H1 (cell line): ENCODE measurements at regions not wholly inside any gene's neighbourhood (a gene's known extent, or its start where the extent isn't known, plus 50 kb on each side); places are given as distances from the start of the nearest gene placed in this dataset.

Experiments used
- CTCF ChIA-PET: fragments of 300-600 bp; sonication (Branson Sonifier 250); formaldehyde crosslinking; loops from one replicate; lab custom pipeline; 2021; ENCODE audit not compliant: partially characterized antibody; lab: Charles Lee
- POLR2A ChIA-PET: fragments of 300-600 bp; sonication (Branson Sonifier 250); formaldehyde crosslinking; loops from one replicate; lab custom pipeline; 2021; ENCODE audit warnings: inconsistent platforms; ENCODE audit not compliant: partially characterized antibody; lab: Charles Lee
- DNase-seq, 2 experiments: peaks; one replicate each; pipeline versions ENCODE4 v3.0.0 to v3.0.0-alpha.2; 2010 to 2022; ENCODE audit warnings: low spot score in 2 of 2, low read depth in 1 of 2, mixed read lengths in 1 of 2
- FAIRE-seq: peaks from 2 replicates; lab custom pipeline; 2011; peaks lifted over from hg19 to GRCh38; lab: Jason Lieb, UNC
- H2AFZ ChIP-seq: 2 replicates; pipeline ENCODE4 v1.8.1; 2012; ENCODE audit warnings: low read length, inconsistent platforms
- H2AK5ac ChIP-seq: 2 replicates; pipeline ENCODE4 v1.6.1; 2013; ENCODE audit warnings: low read depth, low read length
- H2BK120ac ChIP-seq: replicated peaks from 2 replicates; pipeline ENCODE3; 2013; ENCODE audit warnings: low read depth, low read length, inconsistent platforms
- H2BK12ac ChIP-seq: 2 replicates; pipeline ENCODE4 v1.6.1; 2013; ENCODE audit warnings: low read depth, low read length
- H2BK15ac ChIP-seq: 2 replicates; pipeline ENCODE4 v1.6.1; 2013; ENCODE audit warnings: low read length
- H2BK20ac ChIP-seq: 2 replicates; pipeline ENCODE4 v1.6.1; 2013; ENCODE audit warnings: low read length
- H2BK5ac ChIP-seq: 2 replicates; pipeline ENCODE4 v1.6.1; 2013; ENCODE audit warnings: low read depth, low read length
- H3K14ac ChIP-seq: 2 replicates; pipeline ENCODE4 v1.6.1; 2013; ENCODE audit warnings: inconsistent platforms; ENCODE audit not compliant: insufficient read length
- H3K18ac ChIP-seq: 2 replicates; pipeline ENCODE4 v1.6.1; 2013; ENCODE audit warnings: low read length; ENCODE audit errors: extremely low read depth
- H3K23ac ChIP-seq: 2 replicates; pipeline ENCODE4 v1.6.1; 2013; ENCODE audit warnings: inconsistent platforms; ENCODE audit not compliant: insufficient read length
- H3K23me2 ChIP-seq: 2 replicates; pipeline ENCODE4 v1.6.1; 2013; ENCODE audit warnings: low read depth, low read length
- H3K27ac ChIP-seq: 2 replicates; pipeline ENCODE4 v1.6.1; 2011; ENCODE audit warnings: low read depth, low read length, inconsistent platforms
- H3K27me3 ChIP-seq, 4 experiments: replicated peaks in 1 of 4; 1 replicate in 1 of 4; 2 replicates in 3 of 4; pipeline versions ENCODE4 v1.6.1 to v1.8.1; 2011 to 2013; ENCODE audit warnings: low read length in 3 of 4, mild to moderate bottlenecking in 3 of 4, inconsistent platforms in 2 of 4, mixed read lengths in 2 of 4, moderate library complexity in 1 of 4; ENCODE audit not compliant: control insufficient read depth in 3 of 4, insufficient read depth in 3 of 4; ENCODE audit errors: extremely low read depth in 1 of 4
- H3K36me3 ChIP-seq, 4 experiments: 2 replicates each; pipeline versions ENCODE4 v1.6.1 to v1.8.1; 2011 to 2013; ENCODE audit warnings: mild to moderate bottlenecking in 4 of 4, low read length in 3 of 4, moderate library complexity in 2 of 4, control low read depth in 1 of 4, inconsistent platforms in 1 of 4; ENCODE audit not compliant: insufficient read depth in 4 of 4, control insufficient read depth in 2 of 4
- H3K4ac ChIP-seq: replicated peaks from 2 replicates; pipeline ENCODE3; 2013; ENCODE audit warnings: low read length, low read depth, mixed read lengths, inconsistent platforms; ENCODE audit not compliant: insufficient read length
- H3K4me1 ChIP-seq, 4 experiments: replicated peaks in 1 of 4; 1 replicate in 1 of 4; 2 replicates in 3 of 4; pipeline versions ENCODE4 v1.6.1 to v1.8.1; 2011 to 2013; ENCODE audit warnings: low read length in 3 of 4, inconsistent platforms in 2 of 4, mixed read lengths in 1 of 4; ENCODE audit not compliant: insufficient read depth in 4 of 4, control insufficient read depth in 3 of 4
- H3K4me2 ChIP-seq, 2 experiments: 2 replicates each; pipeline versions ENCODE4 v1.6.1 to v1.8.1; 2011 to 2013; ENCODE audit warnings: low read depth in 2 of 2, low read length in 2 of 2, control low read depth in 1 of 2, inconsistent platforms in 1 of 2, mild to moderate bottlenecking in 1 of 2; ENCODE audit not compliant: insufficient read depth in 1 of 2
- H3K4me3 ChIP-seq, 4 experiments: fragments of 200-600, 300-600 bp in 1 of 4; sonication (generic), shearing (Covaris generic), sonication (Bioruptor Twin) in 1 of 4; 2 replicates each; pipeline versions ENCODE4 v1.5.1 to v1.8.1; 2011 to 2016; ENCODE audit warnings: low read length in 4 of 4, low read depth in 3 of 4, control low read depth in 2 of 4, inconsistent platforms in 2 of 4, mild to moderate bottlenecking in 2 of 4, mixed read lengths in 1 of 4, moderate library complexity in 1 of 4; ENCODE audit not compliant: insufficient read depth in 2 of 4; ENCODE audit errors: extremely low read depth in 1 of 4
- H3K56ac ChIP-seq: replicated peaks from 2 replicates; pipeline ENCODE3; 2013; ENCODE audit warnings: low read depth, mild to moderate bottlenecking, mixed read lengths, low read length, inconsistent platforms; ENCODE audit not compliant: insufficient read length
- H3K79me1 ChIP-seq: 2 replicates; pipeline ENCODE4 v1.6.1; 2013; ENCODE audit warnings: low read depth, low read length, control low read depth
- H3K79me2 ChIP-seq, 2 experiments: 2 replicates each; pipeline versions ENCODE4 v1.6.1 to v1.8.1; 2012 to 2013; ENCODE audit warnings: low read length in 2 of 2, mild to moderate bottlenecking in 2 of 2, inconsistent platforms in 1 of 2; ENCODE audit not compliant: insufficient read depth in 2 of 2, control insufficient read depth in 1 of 2
- H3K9ac ChIP-seq, 4 experiments: replicated peaks in 1 of 4; 1 replicate in 1 of 4; 2 replicates in 3 of 4; pipeline versions ENCODE4 v1.6.1 to v1.8.1; 2011 to 2013; ENCODE audit warnings: low read depth in 3 of 4, low read length in 3 of 4, control low read depth in 2 of 4, mild to moderate bottlenecking in 2 of 4, moderate library complexity in 2 of 4, inconsistent platforms in 1 of 4; ENCODE audit errors: extremely low read depth in 1 of 4
- H3K9me3 ChIP-seq, 2 experiments: 2 replicates each; pipeline versions ENCODE4 v1.6.1 to v1.8.1; 2012 to 2013; ENCODE audit warnings: mild to moderate bottlenecking in 2 of 2, moderate library complexity in 2 of 2, control low read depth in 1 of 2, inconsistent platforms in 1 of 2, low read depth in 1 of 2, low read length in 1 of 2, mixed read lengths in 1 of 2; ENCODE audit not compliant: insufficient read depth in 2 of 2
- H4K20me1 ChIP-seq, 2 experiments: replicated peaks in 1 of 2; 2 replicates each; pipeline versions ENCODE3 to v1.8.1; 2011 to 2013; ENCODE audit warnings: inconsistent platforms in 2 of 2, low read length in 2 of 2, mild to moderate bottlenecking in 1 of 2; ENCODE audit not compliant: insufficient read depth in 2 of 2, control insufficient read depth in 1 of 2
- H4K5ac ChIP-seq: 2 replicates; pipeline ENCODE4 v1.6.1; 2013; ENCODE audit warnings: low read length, low read depth, mixed read lengths, inconsistent platforms; ENCODE audit not compliant: insufficient read length
- H4K8ac ChIP-seq: 2 replicates; pipeline ENCODE4 v1.8.0; 2013; ENCODE audit warnings: mild to moderate bottlenecking, moderate library complexity, low read length, inconsistent platforms; ENCODE audit not compliant: insufficient read depth; ENCODE audit errors: extremely low read depth
- H4K91ac ChIP-seq: replicated peaks from 2 replicates; pipeline ENCODE3; 2013; ENCODE audit warnings: low read length, mixed read lengths, inconsistent platforms; ENCODE audit not compliant: insufficient read length
- CEBPB ChIP-seq: IDR thresholded peaks from 2 replicates; pipeline ENCODE4 v1.6.1; 2012; ENCODE audit warnings: low read depth, low read length
- CHD2 ChIP-seq: IDR thresholded peaks from 2 replicates; pipeline ENCODE4 v1.6.1; 2012; ENCODE audit warnings: low read length, improper control_type of control experiment
- HDAC2 ChIP-seq, 2 experiments: fragments of 300-600 bp in 1 of 2; sonication (generic) in 1 of 2; IDR thresholded peaks; 2 replicates each; pipeline ENCODE4 v1.6.1; 2011 to 2012; ENCODE audit warnings: low read depth in 2 of 2, low read length in 2 of 2, mild to moderate bottlenecking in 2 of 2, moderate library complexity in 2 of 2, borderline replicate concordance in 1 of 2, inconsistent platforms in 1 of 2
- MAFK ChIP-seq: IDR thresholded peaks from 2 replicates; pipeline ENCODE4 v1.6.1; 2012; ENCODE audit warnings: low read depth, mild to moderate bottlenecking, improper control_type of control experiment, low read length
- PHF8 ChIP-seq: fragments of 200-600 bp; sonication (generic); conservative IDR thresholded peaks from 2 replicates; pipeline ENCODE4 v1.7.1; 2012; ENCODE audit warnings: low read depth, mild to moderate bottlenecking, inconsistent platforms, low read length, moderate library complexity
- POU5F1 ChIP-seq: IDR thresholded peaks from 2 replicates; pipeline ENCODE4 v1.6.1; 2011; ENCODE audit warnings: low read depth, mild to moderate bottlenecking, low read length, moderate library complexity
- RAD21 ChIP-seq, 2 experiments: IDR thresholded peaks in 1 of 2; conservative IDR thresholded peaks in 1 of 2; 2 replicates each; pipeline ENCODE4 v1.6.1; 2011; ENCODE audit warnings: low read depth in 2 of 2, low read length in 2 of 2, improper control_type of control experiment in 1 of 2, inconsistent platforms in 1 of 2, mild to moderate bottlenecking in 1 of 2, moderate library complexity in 1 of 2
- RXRA ChIP-seq: IDR thresholded peaks from 2 replicates; pipeline ENCODE4 v1.6.1; 2011; ENCODE audit warnings: low read depth, mild to moderate bottlenecking, low read length, moderate library complexity; ENCODE audit not compliant: insufficient read depth
- SAP30 ChIP-seq: fragments of 300-600 bp; sonication (generic); IDR thresholded peaks from 2 replicates; pipeline ENCODE4 v1.7.1; 2012; ENCODE audit warnings: low read length, moderate library complexity, mild to moderate bottlenecking, inconsistent platforms; ENCODE audit not compliant: insufficient read depth, insufficient replicate concordance
- SP1 ChIP-seq: IDR thresholded peaks from 2 replicates; pipeline ENCODE4 v1.6.1; 2011; ENCODE audit warnings: low read depth, low read length
- SP4 ChIP-seq: IDR thresholded peaks from 2 replicates; pipeline ENCODE4 v1.6.1; 2012; ENCODE audit warnings: low read length, inconsistent platforms
- TBP ChIP-seq: IDR thresholded peaks from 2 replicates; pipeline ENCODE4 v1.6.1; 2011; ENCODE audit warnings: low read depth, low read length, improper control_type of control experiment
- YY1 ChIP-seq: IDR thresholded peaks from 2 replicates; pipeline ENCODE4 v1.6.1; 2011; ENCODE audit warnings: low read depth, mild to moderate bottlenecking, low read length
- WGBS, 2 experiments: shearing (Covaris generic) in 1 of 2; methylation state at CpG; one replicate each; pipeline versions ENCODE4 v1.1.6 to v1.1.7; 2013 to 2015; ENCODE audit warnings: low lambda C conversion rate in 2 of 2, mixed read lengths in 2 of 2, inconsistent platforms in 1 of 2, low coverage in 1 of 2, missing lambda C conversion rate in 1 of 2; ENCODE audit not compliant: insufficient replicate concordance in 2 of 2, insufficient coverage in 1 of 2, insufficient read length in 1 of 2; ENCODE audit errors: extremely low coverage in 1 of 2, missing lambda C conversion rate in 1 of 2; 5-methylcytosine and 5-hydroxymethylcytosine counted together
- TF ChIP-seq, protein P1 (sequence below): IDR thresholded peaks from 2 replicates; pipeline ENCODE4 v1.6.1; 2011; ENCODE audit warnings: low read length, improper control_type of control experiment

DNA sequence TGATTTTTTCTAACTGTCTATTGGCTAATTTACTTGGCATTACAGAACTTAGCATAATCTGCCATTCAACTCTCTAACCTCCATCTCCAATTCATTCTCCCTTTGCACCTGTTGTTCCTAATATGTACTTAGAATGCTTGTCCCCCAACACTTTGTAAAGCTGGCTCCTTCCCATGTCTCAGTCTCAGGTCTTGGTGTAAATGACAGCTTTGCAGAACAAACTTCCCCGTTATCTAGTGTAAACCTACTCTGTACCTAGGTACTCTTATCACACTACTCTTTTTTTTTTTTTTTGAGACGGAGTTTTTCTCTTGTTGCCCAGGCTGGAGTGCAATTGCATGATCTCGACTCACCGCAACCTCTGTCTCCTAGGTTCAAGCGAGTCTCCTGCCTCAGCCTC is 77.2 kb upstream of the CTNNA1 start:
- Histone ChIP-seq H4K20me1 (no peaks in the 10 kb centered on the region), H3K14ac (no peak overlapping the region), H2AFZ (no peak overlapping the region), H3K79me2 (no peaks in the 10 kb centered on the region), H2BK5ac (no peak overlapping the region), H4K5ac (no peak overlapping the region), H3K4me2 (no peak overlapping the region), H3K27me3 (no peaks in the 10 kb centered on the region), H4K8ac (no peak overlapping the region), H3K4me1 (no peaks in the 10 kb centered on the region), H2BK12ac (no peak overlapping the region), H3K56ac (no peak overlapping the region), H3K9me3 (no peaks in the 10 kb centered on the region), H2AK5ac (no peak overlapping the region), H3K36me3 (no peaks in the 10 kb centered on the region), H3K79me1 (no peaks in the 10 kb centered on the region), H3K23me2 (no peaks in the 10 kb centered on the region), H3K18ac (no peak overlapping the region), H2BK120ac (no peak overlapping the region), H3K27ac (no peak overlapping the region), H2BK20ac (no peak overlapping the region), H2BK15ac (no peak overlapping the region), H3K4me3 (no peak overlapping the region), H3K23ac (no peak overlapping the region), H3K4ac (no peak overlapping the region), H3K9ac (no peak overlapping the region), H4K91ac (no peak overlapping the region)
- 88% methylated on average over 4 of the region's 5 CpGs; no CpG with 5 or more reads in 1 of the 2 experiments for WGBS, 2 experiments
- TF ChIP-seq POU5F1 (no peak), CHD2 (no peak), MAFK (no peak), SP1 (no peak), SAP30 (no peak), PHF8 (no peak), TBP (no peak), RXRA (no peak), CEBPB (no peak), RAD21 (IDR thresholded peaks at IDR 0.05 in 1 of 2, conservative IDR thresholded peaks at IDR 0.05 in 1 of 2; ENCODE audit: low read depth in 2 of 2, low read length in 2 of 2) (no peak), SP4 (no peak), YY1 (no peak), HDAC2 (IDR thresholded peaks at IDR 0.05; ENCODE audit: borderline replicate concordance in 1 of 2, low read depth in 2 of 2, low read length in 2 of 2) (no peak)
- TF ChIP-seq, protein P1, sequence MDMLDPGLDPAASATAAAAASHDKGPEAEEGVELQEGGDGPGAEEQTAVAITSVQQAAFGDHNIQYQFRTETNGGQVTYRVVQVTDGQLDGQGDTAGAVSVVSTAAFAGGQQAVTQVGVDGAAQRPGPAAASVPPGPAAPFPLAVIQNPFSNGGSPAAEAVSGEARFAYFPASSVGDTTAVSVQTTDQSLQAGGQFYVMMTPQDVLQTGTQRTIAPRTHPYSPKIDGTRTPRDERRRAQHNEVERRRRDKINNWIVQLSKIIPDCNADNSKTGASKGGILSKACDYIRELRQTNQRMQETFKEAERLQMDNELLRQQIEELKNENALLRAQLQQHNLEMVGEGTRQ = no peak
- POLR2A ChIA-PET = no interaction called here
- DNase-seq = no peak
- no peak for FAIRE-seq
- CTCF ChIA-PET = interaction anchor here (0.6 to 1.6 kb wide), 2 partner anchors 34 to 71 kb away, joined by 3 to 4 read pairs; no protein-coding TSS in a partner anchor
